ENCODE measurements at regions not wholly inside any gene's neighbourhood (a gene's known extent, or its start where the extent isn't known, plus 50 kb on each side); places are given as distances from the start of the nearest gene placed in this dataset.

DNA sequence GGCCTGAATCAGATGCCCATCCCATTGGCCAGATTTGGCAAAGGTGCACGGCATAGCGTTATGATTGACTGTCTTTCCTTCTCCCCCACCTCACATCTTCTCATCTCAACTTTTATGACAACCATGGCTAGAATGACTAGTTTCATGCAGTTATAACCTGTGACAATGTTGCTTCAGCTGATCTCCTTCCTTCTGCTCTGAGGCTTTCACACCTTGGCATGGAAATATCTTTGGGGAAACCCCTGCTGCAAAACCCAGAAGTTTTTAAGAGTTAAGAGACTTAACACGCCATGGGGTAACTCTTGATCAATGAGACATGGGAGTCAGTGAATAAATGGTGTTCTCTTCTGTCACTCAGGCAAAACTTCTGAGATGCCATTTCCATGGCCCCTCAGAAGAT lies 290.7 kb upstream of the MDFIC2 start:
- TF ChIP-seq, protein P1, sequence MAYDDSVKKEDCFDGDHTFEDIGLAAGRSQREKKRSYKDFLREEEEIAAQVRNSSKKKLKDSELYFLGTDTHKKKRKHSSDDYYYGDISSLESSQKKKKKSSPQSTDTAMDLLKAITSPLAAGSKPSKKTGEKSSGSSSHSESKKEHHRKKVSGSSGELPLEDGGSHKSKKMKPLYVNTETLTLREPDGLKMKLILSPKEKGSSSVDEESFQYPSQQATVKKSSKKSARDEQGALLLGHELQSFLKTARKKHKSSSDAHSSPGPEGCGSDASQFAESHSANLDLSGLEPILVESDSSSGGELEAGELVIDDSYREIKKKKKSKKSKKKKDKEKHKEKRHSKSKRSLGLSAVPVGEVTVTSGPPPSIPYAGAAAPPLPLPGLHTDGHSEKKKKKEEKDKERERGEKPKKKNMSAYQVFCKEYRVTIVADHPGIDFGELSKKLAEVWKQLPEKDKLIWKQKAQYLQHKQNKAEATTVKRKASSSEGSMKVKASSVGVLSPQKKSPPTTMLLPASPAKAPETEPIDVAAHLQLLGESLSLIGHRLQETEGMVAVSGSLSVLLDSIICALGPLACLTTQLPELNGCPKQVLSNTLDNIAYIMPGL (CRISPR knock-in tag; IDR thresholded peaks at IDR 0.05): no peak
- TF ChIP-seq NCOA1 (IDR thresholded peaks at IDR 0.05; ENCODE audit: low read depth) (no peak), FOXM1 (IDR thresholded peaks at IDR 0.05; ENCODE audit: low read depth) (no peak), FOXM1 (CRISPR knock-in tag; IDR thresholded peaks at IDR 0.05; ENCODE audit: low read depth) (no peak), CBX8 (IDR thresholded peaks at IDR 0.05; ENCODE audit: borderline replicate concordance, extremely low read depth, low read depth, low read length, poor library complexity, severe bottlenecking) (no peak), HDAC2 (IDR thresholded peaks at IDR 0.05) (no peak), KLF1 (tag; IDR thresholded peaks at IDR 0.05) (no peak), ESRRA (IDR thresholded peaks at IDR 0.05; ENCODE audit: borderline replicate concordance, low read depth) (no peak), ZNF408 (CRISPR knock-in tag; IDR thresholded peaks at IDR 0.05; ENCODE audit: low read depth) (no peak)
- TF ChIP-seq, protein P2, sequence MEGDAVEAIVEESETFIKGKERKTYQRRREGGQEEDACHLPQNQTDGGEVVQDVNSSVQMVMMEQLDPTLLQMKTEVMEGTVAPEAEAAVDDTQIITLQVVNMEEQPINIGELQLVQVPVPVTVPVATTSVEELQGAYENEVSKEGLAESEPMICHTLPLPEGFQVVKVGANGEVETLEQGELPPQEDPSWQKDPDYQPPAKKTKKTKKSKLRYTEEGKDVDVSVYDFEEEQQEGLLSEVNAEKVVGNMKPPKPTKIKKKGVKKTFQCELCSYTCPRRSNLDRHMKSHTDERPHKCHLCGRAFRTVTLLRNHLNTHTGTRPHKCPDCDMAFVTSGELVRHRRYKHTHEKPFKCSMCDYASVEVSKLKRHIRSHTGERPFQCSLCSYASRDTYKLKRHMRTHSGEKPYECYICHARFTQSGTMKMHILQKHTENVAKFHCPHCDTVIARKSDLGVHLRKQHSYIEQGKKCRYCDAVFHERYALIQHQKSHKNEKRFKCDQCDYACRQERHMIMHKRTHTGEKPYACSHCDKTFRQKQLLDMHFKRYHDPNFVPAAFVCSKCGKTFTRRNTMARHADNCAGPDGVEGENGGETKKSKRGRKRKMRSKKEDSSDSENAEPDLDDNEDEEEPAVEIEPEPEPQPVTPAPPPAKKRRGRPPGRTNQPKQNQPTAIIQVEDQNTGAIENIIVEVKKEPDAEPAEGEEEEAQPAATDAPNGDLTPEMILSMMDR (IDR thresholded peaks at IDR 0.05 in 2 of 3, conservative IDR thresholded peaks at IDR 0.05 in 1 of 3; ENCODE audit: insufficient read depth in 2 of 3, low read depth in 1 of 3, low read length in 3 of 3): no peak
- TF ChIP-seq, protein P3, sequence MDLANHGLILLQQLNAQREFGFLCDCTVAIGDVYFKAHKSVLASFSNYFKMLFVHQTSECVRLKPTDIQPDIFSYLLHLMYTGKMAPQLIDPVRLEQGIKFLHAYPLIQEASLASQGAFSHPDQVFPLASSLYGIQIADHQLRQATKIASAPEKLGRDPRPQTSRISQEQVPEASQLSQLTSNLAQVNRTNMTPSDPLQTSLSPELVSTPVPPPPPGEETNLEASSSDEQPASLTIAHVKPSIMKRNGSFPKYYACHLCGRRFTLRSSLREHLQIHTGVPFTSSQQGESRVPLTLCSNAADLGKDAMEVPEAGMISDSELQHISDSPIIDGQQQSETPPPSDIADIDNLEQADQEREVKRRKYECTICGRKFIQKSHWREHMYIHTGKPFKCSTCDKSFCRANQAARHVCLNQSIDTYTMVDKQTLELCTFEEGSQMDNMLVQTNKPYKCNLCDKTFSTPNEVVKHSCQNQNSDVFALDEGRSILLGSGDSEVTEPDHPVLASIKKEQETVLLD (IDR thresholded peaks at IDR 0.05): no peak
- TF ChIP-seq, protein P4, sequence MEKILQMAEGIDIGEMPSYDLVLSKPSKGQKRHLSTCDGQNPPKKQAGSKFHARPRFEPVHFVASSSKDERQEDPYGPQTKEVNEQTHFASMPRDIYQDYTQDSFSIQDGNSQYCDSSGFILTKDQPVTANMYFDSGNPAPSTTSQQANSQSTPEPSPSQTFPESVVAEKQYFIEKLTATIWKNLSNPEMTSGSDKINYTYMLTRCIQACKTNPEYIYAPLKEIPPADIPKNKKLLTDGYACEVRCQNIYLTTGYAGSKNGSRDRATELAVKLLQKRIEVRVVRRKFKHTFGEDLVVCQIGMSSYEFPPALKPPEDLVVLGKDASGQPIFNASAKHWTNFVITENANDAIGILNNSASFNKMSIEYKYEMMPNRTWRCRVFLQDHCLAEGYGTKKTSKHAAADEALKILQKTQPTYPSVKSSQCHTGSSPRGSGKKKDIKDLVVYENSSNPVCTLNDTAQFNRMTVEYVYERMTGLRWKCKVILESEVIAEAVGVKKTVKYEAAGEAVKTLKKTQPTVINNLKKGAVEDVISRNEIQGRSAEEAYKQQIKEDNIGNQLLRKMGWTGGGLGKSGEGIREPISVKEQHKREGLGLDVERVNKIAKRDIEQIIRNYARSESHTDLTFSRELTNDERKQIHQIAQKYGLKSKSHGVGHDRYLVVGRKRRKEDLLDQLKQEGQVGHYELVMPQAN (IDR thresholded peaks at IDR 0.05; ENCODE audit: borderline replicate concordance): no peak
- TF ChIP-seq, protein P5, sequence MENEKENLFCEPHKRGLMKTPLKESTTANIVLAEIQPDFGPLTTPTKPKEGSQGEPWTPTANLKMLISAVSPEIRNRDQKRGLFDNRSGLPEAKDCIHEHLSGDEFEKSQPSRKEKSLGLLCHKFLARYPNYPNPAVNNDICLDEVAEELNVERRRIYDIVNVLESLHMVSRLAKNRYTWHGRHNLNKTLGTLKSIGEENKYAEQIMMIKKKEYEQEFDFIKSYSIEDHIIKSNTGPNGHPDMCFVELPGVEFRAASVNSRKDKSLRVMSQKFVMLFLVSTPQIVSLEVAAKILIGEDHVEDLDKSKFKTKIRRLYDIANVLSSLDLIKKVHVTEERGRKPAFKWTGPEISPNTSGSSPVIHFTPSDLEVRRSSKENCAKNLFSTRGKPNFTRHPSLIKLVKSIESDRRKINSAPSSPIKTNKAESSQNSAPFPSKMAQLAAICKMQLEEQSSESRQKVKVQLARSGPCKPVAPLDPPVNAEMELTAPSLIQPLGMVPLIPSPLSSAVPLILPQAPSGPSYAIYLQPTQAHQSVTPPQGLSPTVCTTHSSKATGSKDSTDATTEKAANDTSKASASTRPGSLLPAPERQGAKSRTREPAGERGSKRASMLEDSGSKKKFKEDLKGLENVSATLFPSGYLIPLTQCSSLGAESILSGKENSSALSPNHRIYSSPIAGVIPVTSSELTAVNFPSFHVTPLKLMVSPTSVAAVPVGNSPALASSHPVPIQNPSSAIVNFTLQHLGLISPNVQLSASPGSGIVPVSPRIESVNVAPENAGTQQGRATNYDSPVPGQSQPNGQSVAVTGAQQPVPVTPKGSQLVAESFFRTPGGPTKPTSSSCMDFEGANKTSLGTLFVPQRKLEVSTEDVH (IDR thresholded peaks at IDR 0.05; ENCODE audit: low read depth, partially characterized antibody): no peak
- TF ChIP-seq, protein P6, sequence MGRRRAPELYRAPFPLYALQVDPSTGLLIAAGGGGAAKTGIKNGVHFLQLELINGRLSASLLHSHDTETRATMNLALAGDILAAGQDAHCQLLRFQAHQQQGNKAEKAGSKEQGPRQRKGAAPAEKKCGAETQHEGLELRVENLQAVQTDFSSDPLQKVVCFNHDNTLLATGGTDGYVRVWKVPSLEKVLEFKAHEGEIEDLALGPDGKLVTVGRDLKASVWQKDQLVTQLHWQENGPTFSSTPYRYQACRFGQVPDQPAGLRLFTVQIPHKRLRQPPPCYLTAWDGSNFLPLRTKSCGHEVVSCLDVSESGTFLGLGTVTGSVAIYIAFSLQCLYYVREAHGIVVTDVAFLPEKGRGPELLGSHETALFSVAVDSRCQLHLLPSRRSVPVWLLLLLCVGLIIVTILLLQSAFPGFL (CRISPR knock-in tag; IDR thresholded peaks at IDR 0.05): no peak
